Retina (tissue), 1 donor: ENCODE measurements at regions not wholly inside any gene's neighbourhood (a gene's known extent, or its start where the extent isn't known, plus 50 kb on each side); places are given as distances from the start of the nearest gene placed in this dataset.

Experiments
- DNase-seq: peaks from one replicate; pipeline ENCODE4 v3.0.0-alpha.2; 2016

- DNase-seq = no peak
Measured at GRCh38 chr10:44242091-44242490, 142.8 kb downstream of the CXCL12 start.

- DNase-seq = no peak
Measured at GRCh38 chr10:44240584-44241205, 144.2 kb downstream of the CXCL12 start.

GRCh38 chr10:44238212-44238611 lies 146.7 kb downstream of the CXCL12 start:
- DNase-seq = no peak

- DNase-seq = no peak
Measured at GRCh38 chr10:44237364-44238049, 147.4 kb downstream of the CXCL12 start.

- no peak for DNase-seq
Measured at GRCh38 chr10:44235363-44235762, 149.5 kb downstream of the CXCL12 start.

- peak; percentile 30 for DNase-seq
Measured at GRCh38 chr10:44234483-44234875, 150.4 kb downstream of the CXCL12 start.

GRCh38 chr10:44233561-44234482 lies 151.1 kb downstream of the CXCL12 start:
- peak; percentile 85 for DNase-seq

- no peak for DNase-seq
Measured at GRCh38 chr10:44217274-44217820, 167.6 kb downstream of the CXCL12 start.

GRCh38 chr10:44216073-44216472 lies 168.8 kb downstream of the CXCL12 start:
- DNase-seq = no peak

GRCh38 chr10:44209811-44210210 lies 175.1 kb downstream of the CXCL12 start:
- no peak for DNase-seq

GRCh38 chr10:44207160-44207559 lies 177.7 kb downstream of the CXCL12 start:
- no peak for DNase-seq

- peak; percentile 27 for DNase-seq
Measured at GRCh38 chr10:44206127-44206818, 178.6 kb downstream of the CXCL12 start.

- DNase-seq = no peak
Measured at GRCh38 chr10:44205067-44205466, 179.8 kb downstream of the CXCL12 start.

- DNase-seq = no peak
Measured at GRCh38 chr10:44203535-44203934, 181.4 kb downstream of the CXCL12 start.

- no peak for DNase-seq
Measured at GRCh38 chr10:44202952-44203351, 181.9 kb downstream of the CXCL12 start.

- no peak for DNase-seq
Measured at GRCh38 chr10:44201656-44202055, 183.2 kb downstream of the CXCL12 start.

GRCh38 chr10:44201011-44201410 lies 183.9 kb downstream of the CXCL12 start:
- no peak for DNase-seq

GRCh38 chr10:44199991-44200655 lies 184.8 kb downstream of the CXCL12 start:
- no peak for DNase-seq

GRCh38 chr10:44199267-44199666 lies 185.6 kb downstream of the CXCL12 start:
- DNase-seq = no peak

GRCh38 chr10:44198780-44199097 lies 186.2 kb downstream of the CXCL12 start:
- no peak for DNase-seq

- no peak for DNase-seq
Measured at GRCh38 chr10:44198096-44198779, 186.7 kb downstream of the CXCL12 start.

GRCh38 chr10:44197646-44198045 lies 187.3 kb downstream of the CXCL12 start:
- no peak for DNase-seq
